Peyer's patch (tissue), 4 donors: ENCODE measurements at regions not wholly inside any gene's neighbourhood (a gene's known extent, or its start where the extent isn't known, plus 50 kb on each side); places are given as distances from the start of the nearest gene placed in this dataset.

Source experiments
- DNase-seq, 3 donors: peaks; one replicate each; pipeline ENCODE4 v3.0.0-alpha.2; 2017 to 2019
- H3K27ac ChIP-seq, 4 donors: fragments of 200-600 bp; sonication (generic); one replicate each; pipeline ENCODE4 v1.5.1; 2016 to 2019
- H3K27me3 ChIP-seq, 2 donors: fragments of 200-600 bp; sonication (generic); one replicate each; pipeline ENCODE4 v1.5.1; 2019
- H3K36me3 ChIP-seq, 3 donors: fragments of 200-600 bp; sonication (generic); one replicate each; pipeline ENCODE4 v1.5.1; 2016 to 2019
- H3K4me1 ChIP-seq, 4 donors: fragments of 200-600 bp; sonication (generic); one replicate each; pipeline ENCODE4 v1.5.1; 2016 to 2019
- H3K4me3 ChIP-seq, 4 donors: fragments of 200-600 bp; sonication (generic); 1 replicate in 3 of 4; 2 replicates in 1 of 4; pipeline ENCODE4 v1.5.1; 2016 to 2019; ENCODE audit warnings: mild to moderate bottlenecking in 1 of 4
- H3K9me3 ChIP-seq, 4 donors: fragments of 200-600 bp; sonication (generic); one replicate each; pipeline ENCODE4 v1.5.1; 2016 to 2019; ENCODE audit warnings: mild to moderate bottlenecking in 1 of 4
- POLR2A ChIP-seq, 2 donors: fragments of 450-650 bp; IDR thresholded peaks; one replicate each; pipeline ENCODE4 v1.5.1; 2017; ENCODE audit warnings: antibody characterized with exemption in 2 of 2, mild to moderate bottlenecking in 2 of 2, moderate library complexity in 2 of 2
- TF ChIP-seq, protein P1 (sequence below), 6 experiments: fragments of 450-650 bp in 4 of 6; fragments of 200-600 bp in 2 of 6; sonication (generic) in 1 of 6; IDR thresholded peaks; one replicate each; pipeline ENCODE4 v1.5.1; 2017 to 2019; ENCODE audit warnings: antibody characterized with exemption in 6 of 6, mild to moderate bottlenecking in 3 of 6, moderate library complexity in 1 of 6

DNA sequence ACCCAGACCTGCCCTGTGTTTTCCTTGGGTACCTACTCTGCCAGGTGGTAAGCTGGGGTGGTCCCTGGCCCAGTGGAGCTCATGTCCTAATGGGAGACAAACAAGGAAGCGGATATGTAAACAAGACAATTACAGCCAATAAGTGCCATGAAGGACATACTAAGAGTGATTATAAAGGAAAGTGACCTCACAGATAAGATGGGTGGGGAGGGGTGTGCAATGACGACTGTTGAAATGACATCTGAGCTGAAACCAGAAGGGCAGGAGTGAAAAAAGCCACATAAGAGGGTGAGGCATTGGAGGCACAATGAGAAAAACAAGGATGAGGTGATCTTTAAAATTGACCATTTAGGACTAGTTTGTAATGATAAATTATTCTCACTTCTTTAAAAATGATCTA lies 336.2 kb upstream of the IL12A start:
- TF ChIP-seq, protein P1, sequence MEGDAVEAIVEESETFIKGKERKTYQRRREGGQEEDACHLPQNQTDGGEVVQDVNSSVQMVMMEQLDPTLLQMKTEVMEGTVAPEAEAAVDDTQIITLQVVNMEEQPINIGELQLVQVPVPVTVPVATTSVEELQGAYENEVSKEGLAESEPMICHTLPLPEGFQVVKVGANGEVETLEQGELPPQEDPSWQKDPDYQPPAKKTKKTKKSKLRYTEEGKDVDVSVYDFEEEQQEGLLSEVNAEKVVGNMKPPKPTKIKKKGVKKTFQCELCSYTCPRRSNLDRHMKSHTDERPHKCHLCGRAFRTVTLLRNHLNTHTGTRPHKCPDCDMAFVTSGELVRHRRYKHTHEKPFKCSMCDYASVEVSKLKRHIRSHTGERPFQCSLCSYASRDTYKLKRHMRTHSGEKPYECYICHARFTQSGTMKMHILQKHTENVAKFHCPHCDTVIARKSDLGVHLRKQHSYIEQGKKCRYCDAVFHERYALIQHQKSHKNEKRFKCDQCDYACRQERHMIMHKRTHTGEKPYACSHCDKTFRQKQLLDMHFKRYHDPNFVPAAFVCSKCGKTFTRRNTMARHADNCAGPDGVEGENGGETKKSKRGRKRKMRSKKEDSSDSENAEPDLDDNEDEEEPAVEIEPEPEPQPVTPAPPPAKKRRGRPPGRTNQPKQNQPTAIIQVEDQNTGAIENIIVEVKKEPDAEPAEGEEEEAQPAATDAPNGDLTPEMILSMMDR (IDR thresholded peaks at IDR 0.05), result no peak
- TF ChIP-seq POLR2A (IDR thresholded peaks at IDR 0.05), result no peak

DNA sequence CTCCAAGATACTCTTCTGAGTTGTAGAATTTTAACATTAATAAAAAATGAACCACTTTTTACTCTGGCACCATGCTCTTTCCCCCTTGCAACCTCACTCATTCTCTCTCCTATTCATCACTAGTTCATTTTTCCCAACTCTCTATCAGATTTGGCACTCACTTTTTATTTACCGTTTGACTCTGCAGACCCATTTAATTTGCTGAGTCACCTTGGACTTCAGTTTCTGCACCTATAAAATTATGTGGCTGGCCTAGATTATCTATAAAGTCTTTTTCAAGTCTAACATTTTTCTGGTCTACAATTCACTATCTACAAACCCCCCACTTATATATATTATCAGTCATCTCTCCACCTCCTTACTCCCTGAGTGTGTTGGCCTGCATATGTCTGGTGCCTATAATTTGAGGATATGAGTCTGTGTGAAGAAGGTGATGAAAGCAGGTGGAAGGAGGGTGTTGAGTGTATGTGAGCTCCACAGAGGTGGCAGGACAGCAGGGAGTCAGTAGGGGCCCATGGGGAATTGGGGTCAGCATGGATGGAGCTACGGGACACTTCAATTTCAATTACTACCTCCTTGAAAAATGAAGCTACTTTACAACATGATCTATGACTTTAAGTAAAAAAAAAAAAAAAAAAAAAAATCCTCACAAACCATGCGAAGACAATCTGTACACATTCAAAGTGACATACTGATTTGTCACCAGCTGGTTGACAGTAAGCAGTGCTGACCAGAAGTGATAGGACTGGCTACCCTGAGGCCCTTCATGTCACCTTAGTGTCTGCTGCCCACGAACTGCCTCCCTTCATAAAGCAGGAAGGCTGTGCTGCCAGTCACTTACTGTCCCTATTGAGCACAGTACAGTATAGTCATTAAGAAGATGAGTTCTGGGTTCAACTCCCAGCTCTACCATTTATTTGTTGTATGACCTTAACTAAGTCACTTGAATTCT lies 334.2 kb upstream of the IL12A start:
- no peak for TF ChIP-seq POLR2A (IDR thresholded peaks at IDR 0.05)
- TF ChIP-seq, protein P1 (IDR thresholded peaks at IDR 0.05), result no peak
- Histone ChIP-seq H3K9me3 (no peaks in the 10 kb centered on the region), H3K27ac (no peak overlapping the region), H3K4me1 (no peaks in the 10 kb centered on the region), H3K36me3 (no peaks in the 10 kb centered on the region), H3K4me3 (no peak overlapping the region), H3K27me3 (no peaks in the 10 kb centered on the region)
- no peak for DNase-seq

More for the DNA sequence above, 336.2 kb upstream of the IL12A start:
- Histone ChIP-seq H3K27ac (no peak overlapping the region), H3K36me3 (no peaks in the 10 kb centered on the region), H3K9me3 (no peaks in the 10 kb centered on the region), H3K4me3 (no peak overlapping the region), H3K27me3 (no peaks in the 10 kb centered on the region), H3K4me1 (no peaks in the 10 kb centered on the region)
- no peak for DNase-seq

DNA sequence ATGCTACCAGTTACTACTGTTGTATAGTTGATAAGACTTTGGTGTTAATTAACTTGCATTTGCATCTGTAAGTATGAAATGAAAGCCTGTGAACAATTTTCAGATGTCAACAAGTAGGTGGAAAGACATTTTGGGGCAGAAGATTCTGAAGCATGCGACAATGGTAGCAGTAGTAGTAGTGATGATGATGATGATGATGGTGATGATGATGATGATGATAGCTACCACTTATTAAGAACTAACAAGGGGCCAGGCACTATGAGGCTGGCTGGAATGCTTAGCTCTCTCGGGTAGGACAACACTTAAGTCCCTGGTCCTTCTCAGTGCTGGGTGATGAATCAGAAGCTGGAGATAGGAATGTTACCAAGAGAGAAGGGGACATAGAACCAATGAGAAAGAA lies 333.4 kb upstream of the IL12A start:
- H3K27me3 ChIP-seq, result no peaks in the 10 kb centered on the region
- no peaks in the 10 kb centered on the region for H3K9me3 ChIP-seq
- H3K4me3 ChIP-seq, result no peak overlapping the region
- H3K4me1 ChIP-seq, result no peaks in the 10 kb centered on the region
- no peak for DNase-seq
- TF ChIP-seq POLR2A (IDR thresholded peaks at IDR 0.05), result no peak
- TF ChIP-seq, protein P1 (IDR thresholded peaks at IDR 0.05), result no peak
- H3K27ac ChIP-seq, result no peak overlapping the region
- H3K36me3 ChIP-seq, result no peaks in the 10 kb centered on the region

DNA sequence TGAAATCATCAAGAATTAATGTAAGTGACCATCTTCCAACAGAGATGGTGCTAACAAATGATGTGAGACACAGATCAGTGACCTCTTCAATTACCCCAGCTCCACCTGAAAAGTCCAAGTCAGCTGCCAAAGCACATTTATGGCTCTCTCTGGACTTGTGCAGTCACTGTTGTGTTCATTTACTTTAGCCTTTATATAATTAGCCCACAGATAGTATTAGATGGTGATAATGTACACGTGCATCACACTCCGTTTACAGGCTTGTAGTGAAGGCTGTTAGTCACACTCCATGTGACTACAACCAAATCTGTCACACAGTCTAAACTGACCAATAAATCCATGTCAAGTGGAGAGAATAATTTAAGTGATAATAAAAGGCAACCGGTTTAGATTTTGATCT lies 331.5 kb upstream of the IL12A start:
- no peak for TF ChIP-seq POLR2A (IDR thresholded peaks at IDR 0.05)
- TF ChIP-seq, protein P1 (IDR thresholded peaks at IDR 0.05), result no peak
- H3K36me3 ChIP-seq, result no peaks in the 10 kb centered on the region
- H3K4me1 ChIP-seq, result no peaks in the 10 kb centered on the region
- H3K27me3 ChIP-seq, result no peaks in the 10 kb centered on the region
- no peak for DNase-seq
- no peak overlapping the region for H3K27ac ChIP-seq
- H3K4me3 ChIP-seq, result no peak overlapping the region
- no peaks in the 10 kb centered on the region for H3K9me3 ChIP-seq

DNA sequence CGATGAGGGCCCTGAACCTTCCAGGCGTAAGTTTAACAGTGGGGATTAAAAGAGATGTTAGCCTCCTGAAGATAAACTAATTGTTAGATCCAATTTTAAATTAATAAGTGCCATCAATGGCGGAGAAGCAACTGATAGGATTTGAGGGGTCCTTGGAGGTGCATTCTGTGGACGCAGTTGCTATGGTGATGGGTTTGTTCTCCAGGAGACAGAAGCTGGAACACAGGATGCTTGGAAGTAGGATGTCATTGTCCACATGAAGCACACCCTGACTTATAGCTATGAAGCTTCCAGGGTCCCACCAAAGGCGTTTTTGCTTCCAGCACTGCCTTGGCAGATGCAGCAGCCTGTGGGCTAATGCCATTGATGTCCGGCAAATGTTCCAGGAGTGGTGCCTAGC lies 331.0 kb upstream of the IL12A start:
- no peaks in the 10 kb centered on the region for H3K27me3 ChIP-seq
- no peaks in the 10 kb centered on the region for H3K9me3 ChIP-seq
- H3K4me3 ChIP-seq, result no peak overlapping the region
- no peak overlapping the region for H3K27ac ChIP-seq
- DNase-seq, result no peak
- H3K4me1 ChIP-seq, result no peaks in the 10 kb centered on the region
- no peak for TF ChIP-seq POLR2A (IDR thresholded peaks at IDR 0.05)
- TF ChIP-seq, protein P1 (IDR thresholded peaks at IDR 0.05), result no peak
- no peaks in the 10 kb centered on the region for H3K36me3 ChIP-seq
